Duodenal mucosa (tissue), 2 donors: ENCODE measurements at regions not wholly inside any gene's neighbourhood (a gene's known extent, or its start where the extent isn't known, plus 50 kb on each side); places are given as distances from the start of the nearest gene placed in this dataset.

Experiments used
- H3K27ac ChIP-seq: one replicate; pipeline ENCODE4 v1.7.0; 2013; ENCODE audit warnings: low read depth, low read length
- H3K27me3 ChIP-seq, 2 donors: one replicate each; pipeline ENCODE4 v1.7.0; 2013; ENCODE audit warnings: low read length in 2 of 2, control low read depth in 1 of 2; ENCODE audit not compliant: insufficient read depth in 2 of 2, control insufficient read depth in 1 of 2
- H3K36me3 ChIP-seq, 2 donors: one replicate each; pipeline ENCODE4 v1.7.0; 2013; ENCODE audit warnings: low read length in 2 of 2, control low read depth in 1 of 2; ENCODE audit not compliant: insufficient read depth in 2 of 2, control insufficient read depth in 1 of 2
- H3K4me1 ChIP-seq, 2 donors: one replicate each; pipeline ENCODE4 v1.7.0; 2013; ENCODE audit warnings: low read length in 2 of 2, control low read depth in 1 of 2; ENCODE audit not compliant: insufficient read depth in 2 of 2, control insufficient read depth in 1 of 2
- H3K4me3 ChIP-seq, 2 donors: one replicate each; pipeline ENCODE4 v1.7.0; 2013; ENCODE audit warnings: low read length in 2 of 2, low read depth in 1 of 2
- H3K9ac ChIP-seq, 2 donors: one replicate each; pipeline ENCODE4 v1.7.0; 2013; ENCODE audit warnings: low read length in 2 of 2, low read depth in 1 of 2
- H3K9me3 ChIP-seq, 2 donors: one replicate each; pipeline ENCODE4 v1.7.0; 2013; ENCODE audit warnings: low read length in 2 of 2, control low read depth in 1 of 2; ENCODE audit not compliant: control insufficient read depth in 1 of 2

DNA sequence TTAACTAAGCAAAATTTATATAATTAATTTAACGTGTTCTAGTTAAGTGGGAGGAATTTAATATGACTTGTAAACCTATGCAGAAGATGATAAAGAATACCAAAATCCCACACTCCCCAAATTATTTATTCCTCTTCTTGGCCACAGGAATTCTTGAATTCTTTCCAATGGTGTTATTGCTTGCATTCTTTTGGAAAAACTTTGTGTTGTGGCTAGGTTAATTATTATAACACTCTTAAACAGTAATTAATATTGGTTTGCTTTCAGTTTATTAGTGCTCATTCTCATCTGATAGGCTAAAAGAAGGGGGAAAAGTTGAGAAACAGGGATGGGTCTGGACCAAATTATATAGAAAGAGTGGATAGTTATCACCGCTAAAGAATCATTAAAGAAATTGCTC, 141.5 kb upstream of the PABPC4L start:
- no peaks in the 10 kb centered on the region for H3K36me3 ChIP-seq
- H3K4me1 ChIP-seq: no peaks in the 10 kb centered on the region
- no peak overlapping the region for H3K9ac ChIP-seq
- H3K9me3 ChIP-seq: peaks cover 0 to 3% of the 10 kb centered on the region in 2 donors
- H3K27ac ChIP-seq: no peak overlapping the region
- no peak overlapping the region for H3K4me3 ChIP-seq
- H3K27me3 ChIP-seq: no peaks in the 10 kb centered on the region

- Histone ChIP-seq H3K9me3 (peaks cover 3 to 11% of the 10 kb centered on the region in 2 donors), H3K27ac (no peak overlapping the region), H3K27me3 (no peaks in the 10 kb centered on the region), H3K9ac (no peak overlapping the region), H3K4me1 (no peaks in the 10 kb centered on the region), H3K4me3 (no peak overlapping the region), H3K36me3 (no peaks in the 10 kb centered on the region)
Observed at GRCh38 chr4:134337574-134337973, 136.0 kb upstream of the PABPC4L start.

DNA sequence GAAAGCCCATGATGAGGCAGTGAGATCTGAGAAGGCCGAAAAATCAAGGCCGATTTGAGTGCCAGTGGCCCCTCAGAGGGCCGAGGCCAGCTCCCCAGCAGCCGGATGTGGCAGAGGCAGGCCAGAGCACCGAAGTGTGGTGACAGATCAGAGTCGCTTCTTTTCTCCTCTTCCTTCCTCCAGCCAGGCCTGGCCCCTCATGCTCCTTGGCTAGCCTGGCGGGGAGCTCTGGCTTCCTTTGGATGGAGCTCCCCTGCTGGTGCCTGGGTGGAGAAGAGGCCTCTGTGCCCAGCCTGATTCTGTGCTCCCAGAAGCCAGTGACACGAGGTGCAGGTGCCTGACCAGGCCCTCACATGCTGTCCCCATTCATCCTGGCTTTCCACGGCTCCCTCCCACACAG, 127.2 kb upstream of the PABPC4L start:
- Histone ChIP-seq H3K4me1 (no peaks in the 10 kb centered on the region), H3K9ac (no peak overlapping the region), H3K36me3 (no peaks in the 10 kb centered on the region), H3K27ac (no peak overlapping the region), H3K27me3 (no peaks in the 10 kb centered on the region), H3K4me3 (no peak overlapping the region), H3K9me3 (peaks cover 6 to 7% of the 10 kb centered on the region in 2 donors)

DNA sequence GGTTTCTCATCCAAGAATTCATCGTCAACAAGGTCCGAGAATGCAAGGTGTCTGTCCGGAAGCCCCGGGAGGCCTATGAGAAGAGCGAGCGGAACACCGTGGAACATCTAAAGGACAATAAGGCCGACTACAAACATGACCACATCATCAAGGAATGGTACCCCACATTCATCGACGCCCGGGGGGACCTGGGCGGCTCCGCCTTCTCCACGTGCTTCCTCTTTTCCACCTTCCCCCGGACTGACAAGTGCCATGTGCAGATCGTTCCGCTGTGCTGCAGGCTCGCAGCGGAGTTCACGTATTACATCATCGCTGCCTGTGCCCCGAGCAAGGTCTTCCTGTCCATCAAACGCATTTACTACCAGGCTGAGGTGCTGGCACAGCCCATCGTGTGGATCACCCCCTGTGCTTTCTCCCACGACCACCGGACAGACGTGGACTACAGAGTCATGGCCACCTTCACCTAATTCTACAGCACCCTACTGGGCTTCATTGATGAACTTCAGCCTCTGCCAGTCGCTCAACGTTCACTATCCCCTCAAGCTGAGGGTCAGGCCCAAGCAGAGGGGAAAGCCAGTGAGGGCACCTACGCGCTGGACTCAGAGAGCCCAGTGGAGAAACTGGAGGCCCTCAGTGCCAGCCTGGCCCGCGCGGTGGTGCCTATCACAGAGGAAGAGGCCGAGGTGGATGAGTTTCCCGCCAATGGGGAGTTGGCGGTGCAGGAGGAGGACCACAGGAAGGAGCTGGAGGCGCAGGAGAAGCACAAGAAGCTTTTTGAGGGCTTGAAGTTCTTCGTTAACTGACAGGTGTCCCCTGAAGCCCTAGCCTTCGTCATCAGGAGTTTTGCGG, 125.9 kb upstream of the PABPC4L start:
- no peaks in the 10 kb centered on the region for H3K36me3 ChIP-seq
- H3K9me3 ChIP-seq: peaks cover 6 to 7% of the 10 kb centered on the region in 2 donors
- no peak overlapping the region for H3K9ac ChIP-seq
- H3K27ac ChIP-seq: no peak overlapping the region
- no peaks in the 10 kb centered on the region for H3K4me1 ChIP-seq
- no peaks in the 10 kb centered on the region for H3K27me3 ChIP-seq
- no peak overlapping the region for H3K4me3 ChIP-seq

GRCh38 chr4:134326866-134327265, 125.3 kb upstream of the PABPC4L start:
- no peak overlapping the region for H3K4me3 ChIP-seq
- no peaks in the 10 kb centered on the region for H3K27me3 ChIP-seq
- H3K4me1 ChIP-seq: no peaks in the 10 kb centered on the region
- no peak overlapping the region for H3K9ac ChIP-seq
- peaks cover 6 to 7% of the 10 kb centered on the region in 2 donors for H3K9me3 ChIP-seq
- H3K27ac ChIP-seq: no peak overlapping the region
- no peaks in the 10 kb centered on the region for H3K36me3 ChIP-seq

GRCh38 chr4:134324179-134324578, 122.6 kb upstream of the PABPC4L start:
- no peaks in the 10 kb centered on the region for H3K36me3 ChIP-seq
- H3K27me3 ChIP-seq: no peaks in the 10 kb centered on the region
- H3K9ac ChIP-seq: no peak overlapping the region
- H3K27ac ChIP-seq: no peak overlapping the region
- H3K4me1 ChIP-seq: no peaks in the 10 kb centered on the region
- no peak overlapping the region for H3K4me3 ChIP-seq
- peaks cover 6 to 10% of the 10 kb centered on the region in 2 donors for H3K9me3 ChIP-seq

DNA sequence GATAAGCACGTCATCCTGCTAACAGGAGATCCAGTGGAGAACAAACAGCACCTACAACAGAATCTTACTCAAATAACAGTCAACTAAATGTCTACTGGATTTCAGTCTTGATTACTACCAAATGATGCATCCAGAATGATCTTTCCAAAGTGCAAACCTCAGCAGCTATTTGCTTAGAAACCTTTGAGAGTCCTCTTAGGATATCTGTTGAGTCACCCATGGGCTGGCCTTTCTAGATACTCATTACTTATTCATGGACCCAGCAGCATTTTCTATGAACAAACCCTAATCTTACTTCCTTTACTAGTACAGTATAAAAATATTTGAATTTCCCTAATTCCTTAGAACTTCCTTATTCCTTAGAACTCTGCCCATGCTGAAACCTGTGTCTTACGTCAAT, 118.5 kb upstream of the PABPC4L start:
- Histone ChIP-seq H3K36me3 (no peaks in the 10 kb centered on the region), H3K27me3 (no peaks in the 10 kb centered on the region), H3K9me3 (peaks cover 0 to 3% of the 10 kb centered on the region in 2 donors), H3K4me1 (no peaks in the 10 kb centered on the region), H3K4me3 (no peak overlapping the region), H3K27ac (no peak overlapping the region), H3K9ac (no peak overlapping the region)

DNA sequence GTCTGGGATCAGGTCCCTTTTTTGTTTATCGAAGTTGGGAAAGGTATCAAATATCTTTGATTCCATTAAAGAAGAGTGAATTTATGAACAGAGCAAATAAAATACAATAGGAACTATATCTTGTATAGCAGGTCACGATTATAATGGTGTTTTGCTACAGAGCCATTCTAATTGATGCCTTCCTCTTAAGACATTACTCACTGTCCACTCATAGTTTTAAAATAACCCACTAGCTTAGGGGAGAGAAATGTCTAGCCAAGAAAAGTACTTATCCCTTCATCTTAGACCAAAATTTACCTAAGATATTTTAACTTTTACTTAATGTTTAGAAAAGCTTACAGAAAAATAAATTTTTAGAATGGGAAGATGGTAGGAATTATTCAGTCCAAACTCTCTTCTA, 112.0 kb upstream of the PABPC4L start:
- no peak overlapping the region for H3K4me3 ChIP-seq
- no peaks in the 10 kb centered on the region for H3K4me1 ChIP-seq
- H3K36me3 ChIP-seq: no peaks in the 10 kb centered on the region
- H3K27ac ChIP-seq: no peak overlapping the region
- H3K9ac ChIP-seq: no peak overlapping the region
- no peaks in the 10 kb centered on the region for H3K27me3 ChIP-seq
- H3K9me3 ChIP-seq: no peaks in the 10 kb centered on the region

DNA sequence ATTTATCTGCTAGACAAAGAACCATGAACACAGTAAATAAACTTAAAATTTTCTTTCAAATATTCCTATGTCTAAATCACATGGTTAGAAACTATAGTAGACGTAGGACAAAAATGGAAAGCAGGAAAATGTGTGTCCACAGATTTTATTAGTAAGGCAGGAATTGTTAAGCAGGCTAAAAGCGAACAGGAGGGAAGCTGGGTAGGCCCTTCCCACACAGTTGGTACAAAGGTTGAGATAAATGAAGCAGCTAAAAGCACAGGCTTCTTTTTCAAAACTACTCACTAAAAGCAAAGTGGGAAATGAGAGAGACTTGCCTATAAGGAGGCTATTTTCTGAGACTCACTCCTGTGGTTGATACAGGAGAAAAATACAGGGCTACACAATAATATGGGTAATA, 108.1 kb upstream of the PABPC4L start:
- Histone ChIP-seq H3K4me3 (no peak overlapping the region), H3K36me3 (no peaks in the 10 kb centered on the region), H3K9me3 (peaks cover 0 to 4% of the 10 kb centered on the region in 2 donors), H3K27ac (no peak overlapping the region), H3K4me1 (no peaks in the 10 kb centered on the region), H3K27me3 (no peaks in the 10 kb centered on the region), H3K9ac (no peak overlapping the region)

DNA sequence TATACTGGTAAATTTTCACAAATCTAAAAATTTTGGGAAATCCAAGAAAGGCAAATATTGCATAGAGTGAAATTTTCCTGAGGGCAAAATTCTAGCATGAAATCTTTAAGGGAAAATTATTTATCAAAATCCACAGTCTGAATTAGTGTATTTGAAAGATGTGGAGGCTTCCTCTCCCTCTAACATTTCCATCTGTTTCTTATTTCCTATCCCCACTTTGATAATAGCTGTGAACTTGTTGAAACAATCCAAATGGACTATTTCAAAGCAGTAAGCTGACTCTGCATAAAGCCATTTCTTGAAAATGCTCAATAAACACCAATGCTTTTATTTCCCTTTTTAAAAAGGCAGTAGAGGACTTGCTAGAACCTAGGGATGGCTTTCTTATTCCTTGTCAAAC, 107.3 kb upstream of the PABPC4L start:
- no peak overlapping the region for H3K4me3 ChIP-seq
- H3K27me3 ChIP-seq: no peaks in the 10 kb centered on the region
- H3K9me3 ChIP-seq: peaks cover 0 to 13% of the 10 kb centered on the region in 2 donors
- H3K27ac ChIP-seq: no peak overlapping the region
- H3K4me1 ChIP-seq: no peaks in the 10 kb centered on the region
- no peaks in the 10 kb centered on the region for H3K36me3 ChIP-seq
- no peak overlapping the region for H3K9ac ChIP-seq
